Putamen (tissue), 1 donor: ENCODE measurements at regions not wholly inside any gene's neighbourhood (a gene's known extent, or its start where the extent isn't known, plus 50 kb on each side); places are given as distances from the start of the nearest gene placed in this dataset.
"Not testable (repeated sequence)": the region's sequence is repeated elsewhere in the genome, so short reads cannot be mapped to it uniquely, and the experiment has no call there.

ENCODE experiments used
- DNase-seq: peaks from one replicate; pipeline ENCODE4 v3.0.0-alpha.2; 2016; ENCODE audit warnings: low spot score

DNA sequence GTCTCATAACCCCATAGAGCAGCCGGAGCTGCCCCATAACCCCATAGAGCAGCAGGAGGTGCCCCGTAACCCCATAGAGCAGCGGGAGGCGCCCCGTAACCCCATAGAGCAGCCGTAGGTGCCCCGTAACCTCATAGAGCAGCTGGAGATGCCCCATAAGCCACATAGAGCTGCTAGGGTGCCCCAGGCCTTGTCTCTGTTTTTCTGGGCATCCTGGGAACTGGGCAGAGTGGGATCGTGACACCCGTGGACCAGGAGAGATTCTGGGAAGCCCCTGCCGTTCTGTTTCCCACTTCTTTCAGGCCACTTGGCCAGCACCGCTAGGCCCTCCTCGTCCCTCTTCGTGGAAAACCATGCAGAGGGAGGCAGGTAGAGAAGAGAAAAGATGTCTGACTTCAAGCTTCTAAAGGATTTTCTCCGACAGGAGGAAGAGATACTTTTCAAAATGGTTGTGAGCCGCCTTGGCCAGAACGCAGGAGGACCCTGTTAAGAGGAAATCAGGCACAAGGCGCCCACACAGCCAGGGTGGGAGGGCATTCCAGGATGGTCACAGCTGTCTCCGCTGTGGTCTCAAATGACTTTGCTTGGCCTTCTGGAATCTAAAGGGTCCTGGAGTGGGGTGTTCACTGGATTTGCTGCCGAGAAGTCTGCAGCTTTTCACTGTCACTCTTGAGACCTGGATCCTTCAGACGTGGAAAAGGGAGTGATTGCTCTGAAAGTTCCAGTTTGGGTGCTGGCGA is 171.8 kb downstream of the NPIPB11 start:
- not testable (repeated sequence) for DNase-seq

DNA sequence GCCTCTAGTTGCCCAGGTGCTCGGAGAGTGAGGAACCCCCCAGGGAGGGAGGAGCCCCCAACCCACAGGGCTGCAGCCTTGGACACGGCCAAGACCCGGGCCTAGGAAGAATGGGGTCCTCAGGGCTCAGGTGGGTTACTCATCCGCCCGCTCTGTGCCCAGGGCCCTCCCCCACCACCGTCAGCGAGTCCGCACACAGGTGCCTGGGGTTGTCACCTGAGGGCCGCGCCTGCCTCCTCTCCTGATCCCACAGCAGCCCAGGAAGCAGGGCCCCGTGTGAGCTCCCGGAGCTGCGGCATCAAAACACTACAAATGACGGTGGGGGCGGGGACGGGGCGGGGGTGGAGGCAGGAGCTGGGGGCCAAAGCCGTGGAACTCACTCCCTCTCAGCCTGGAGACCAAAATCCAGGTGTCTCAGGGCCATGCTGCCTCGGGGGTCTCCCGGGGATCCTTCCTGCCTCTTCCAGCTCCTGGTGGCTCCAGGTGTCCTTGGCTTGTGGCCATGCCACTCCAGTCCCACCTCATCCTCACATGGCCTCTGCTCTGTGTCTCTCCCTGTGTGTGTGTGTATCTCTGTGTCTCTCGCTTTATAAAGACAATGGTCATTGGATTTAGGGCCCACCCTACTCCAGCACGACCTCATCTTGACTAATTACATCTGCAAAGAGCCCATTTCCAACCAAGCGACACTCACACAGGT is 172.7 kb downstream of the NPIPB11 start:
- not testable (repeated sequence) for DNase-seq

DNA sequence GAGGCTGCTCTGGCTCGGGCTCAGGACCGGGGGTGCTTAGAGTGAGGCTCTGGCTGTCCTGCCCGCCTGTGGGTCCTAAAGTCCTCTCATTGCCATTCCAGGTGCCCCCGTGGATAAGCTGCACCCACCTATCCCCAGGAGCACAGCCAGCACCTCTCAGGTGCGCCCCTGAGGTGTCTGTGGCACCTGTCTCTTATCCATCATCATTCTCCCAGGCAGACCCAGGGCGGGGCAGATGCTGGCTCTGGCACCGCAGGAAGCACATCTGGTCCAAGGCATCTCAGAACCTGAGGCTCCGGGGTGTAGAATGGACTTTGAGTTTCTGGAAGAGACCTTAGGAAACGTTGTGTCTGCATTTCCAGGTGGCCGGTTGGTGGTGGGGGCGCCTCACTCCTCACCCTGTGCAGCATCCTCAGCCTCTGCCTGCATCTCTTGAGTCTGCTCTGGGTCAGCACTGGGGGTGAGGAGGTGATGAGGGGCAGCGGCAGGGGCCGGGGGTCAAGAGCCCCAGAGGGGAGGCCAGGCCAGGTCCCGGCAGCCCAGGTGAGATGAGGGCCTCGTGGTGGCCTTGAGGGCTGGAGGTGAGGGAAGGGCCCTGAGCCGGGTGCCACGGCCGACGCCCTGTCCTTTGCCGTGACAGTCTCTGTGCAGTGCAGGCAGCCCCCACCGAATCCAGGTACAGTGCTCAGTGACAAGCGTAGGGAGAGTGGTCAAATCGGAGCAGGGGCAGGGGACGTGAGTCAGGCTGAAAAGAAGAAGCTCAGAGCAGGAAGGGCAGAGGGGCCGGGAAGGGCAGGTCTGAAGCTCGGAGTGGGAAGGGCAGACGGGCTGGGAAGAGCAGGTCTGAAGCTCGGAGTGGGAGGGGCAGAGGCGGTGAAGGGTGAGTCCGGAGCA is 173.5 kb downstream of the NPIPB11 start:
- DNase-seq = no peak

DNA sequence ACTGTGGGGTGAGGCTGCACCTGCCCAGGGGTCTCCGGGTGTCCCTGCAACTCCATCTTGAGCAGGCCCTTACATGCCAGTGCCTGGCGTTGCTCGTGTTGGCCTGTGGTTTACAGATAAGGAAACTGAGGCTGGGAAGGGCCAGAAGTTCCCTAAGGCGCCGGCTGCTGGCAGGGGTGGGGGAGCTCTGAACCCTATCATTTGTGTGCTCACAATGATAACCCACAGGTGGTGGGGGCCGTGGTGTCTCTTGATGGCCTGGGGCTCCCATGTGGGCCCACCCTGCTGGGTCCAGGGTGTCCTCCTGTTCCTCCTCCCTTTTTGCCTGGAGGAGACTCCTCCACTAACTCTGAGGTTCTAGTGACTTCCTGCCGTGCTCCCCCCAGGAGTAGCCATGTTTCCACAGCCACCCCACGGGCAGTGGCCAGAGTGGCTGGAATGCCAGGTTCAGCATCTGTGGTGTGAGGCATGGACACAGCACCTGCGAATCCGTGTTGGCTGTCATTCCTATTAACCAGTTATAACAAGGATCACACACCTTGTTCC is 174.3 kb downstream of the NPIPB11 start:
- not testable (repeated sequence) for DNase-seq

DNA sequence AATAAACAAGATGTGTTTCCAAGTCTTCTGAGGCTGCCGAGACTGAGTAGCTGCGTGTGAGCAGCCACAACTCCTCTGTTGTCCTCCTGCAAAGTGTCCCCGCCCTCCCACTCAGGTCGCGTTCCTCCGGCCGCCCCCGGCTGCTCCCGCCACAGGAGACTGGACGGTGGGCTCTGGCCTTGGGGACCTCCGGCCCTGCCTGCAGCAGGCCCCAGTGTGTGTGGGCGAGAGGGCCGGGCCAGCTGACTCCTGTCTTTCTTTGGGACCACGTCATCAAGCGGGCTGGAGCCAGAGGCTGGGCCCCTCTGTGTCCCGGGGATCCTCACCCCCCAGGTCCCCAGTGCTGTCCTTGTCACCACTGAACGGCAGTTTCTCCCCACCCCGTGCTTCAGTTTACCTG is 175.3 kb downstream of the NPIPB11 start:
- no peak for DNase-seq

DNA sequence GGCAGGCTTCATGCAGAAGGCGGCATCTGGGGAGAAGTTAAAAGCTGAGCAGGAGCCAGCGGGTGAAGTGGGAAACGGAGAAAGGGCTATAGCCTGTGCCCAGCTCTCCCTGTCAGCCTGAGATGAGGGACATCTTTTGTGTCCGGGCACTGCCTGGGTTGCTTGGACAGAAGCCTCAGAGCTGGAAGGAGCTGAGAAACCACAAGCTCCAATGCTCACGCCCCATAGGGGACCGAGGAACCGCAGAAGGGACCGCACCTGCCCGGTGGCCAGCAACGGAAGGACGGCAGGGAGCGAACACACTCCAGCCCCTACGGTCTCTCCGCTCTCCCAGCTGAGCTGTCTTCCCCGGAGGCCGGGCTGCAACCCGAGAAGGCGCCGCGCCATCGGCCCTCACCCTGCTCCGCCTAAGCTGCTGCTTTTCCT is 175.8 kb downstream of the NPIPB11 start:
- no peak for DNase-seq

DNA sequence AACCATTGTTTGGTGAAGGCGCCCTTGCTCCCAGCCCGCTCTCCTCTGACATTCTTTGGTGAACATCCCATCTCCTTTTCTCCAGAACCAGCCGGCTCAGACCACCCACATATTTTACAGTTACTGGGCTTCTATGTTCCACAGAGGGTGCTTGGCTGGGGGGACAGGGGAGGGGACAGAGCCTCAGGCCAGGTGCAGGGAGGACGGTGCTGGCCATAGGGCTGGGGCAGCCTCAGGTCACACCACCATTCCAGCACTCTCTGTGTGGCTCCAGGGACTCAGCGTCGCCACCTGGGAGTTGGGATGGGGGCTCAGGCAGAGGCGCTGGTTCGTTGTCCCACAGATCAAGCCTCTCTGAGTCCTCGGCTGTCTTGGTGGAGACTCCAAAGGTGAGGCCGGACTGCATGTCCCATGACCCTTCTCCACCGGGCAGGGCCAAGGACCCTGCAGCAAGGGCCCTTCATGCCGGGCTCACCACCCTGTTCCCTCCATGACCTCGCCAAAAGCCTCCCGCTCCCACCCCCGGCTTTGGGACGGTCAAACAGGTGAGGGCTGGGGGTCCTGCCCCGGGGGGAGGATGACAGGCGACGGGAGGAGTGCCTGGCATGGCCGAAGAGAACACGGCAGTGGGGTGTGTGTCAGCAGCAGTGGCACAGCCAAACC is 176.4 kb downstream of the NPIPB11 start:
- DNase-seq = not testable (repeated sequence)

DNA sequence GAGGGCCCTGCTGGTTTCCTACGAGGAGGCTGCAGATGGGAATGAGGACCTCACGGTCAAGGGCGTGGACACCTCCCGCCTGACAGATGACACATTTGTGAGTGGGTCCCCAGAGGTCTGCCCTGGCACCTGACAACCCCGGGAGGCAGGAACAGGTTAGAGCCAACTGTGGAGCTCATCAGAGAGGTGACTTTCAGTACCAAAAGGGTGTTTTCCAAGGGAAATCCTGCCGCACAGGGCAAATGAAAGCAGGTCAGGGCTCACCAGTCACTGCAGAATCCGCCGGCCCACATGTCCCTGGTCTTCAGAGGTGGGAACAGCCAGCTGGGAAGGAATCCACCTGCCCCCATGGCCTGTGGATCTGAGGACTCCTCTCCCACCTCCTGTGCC is 176.9 kb downstream of the NPIPB11 start:
- DNase-seq = not testable (repeated sequence)

DNA sequence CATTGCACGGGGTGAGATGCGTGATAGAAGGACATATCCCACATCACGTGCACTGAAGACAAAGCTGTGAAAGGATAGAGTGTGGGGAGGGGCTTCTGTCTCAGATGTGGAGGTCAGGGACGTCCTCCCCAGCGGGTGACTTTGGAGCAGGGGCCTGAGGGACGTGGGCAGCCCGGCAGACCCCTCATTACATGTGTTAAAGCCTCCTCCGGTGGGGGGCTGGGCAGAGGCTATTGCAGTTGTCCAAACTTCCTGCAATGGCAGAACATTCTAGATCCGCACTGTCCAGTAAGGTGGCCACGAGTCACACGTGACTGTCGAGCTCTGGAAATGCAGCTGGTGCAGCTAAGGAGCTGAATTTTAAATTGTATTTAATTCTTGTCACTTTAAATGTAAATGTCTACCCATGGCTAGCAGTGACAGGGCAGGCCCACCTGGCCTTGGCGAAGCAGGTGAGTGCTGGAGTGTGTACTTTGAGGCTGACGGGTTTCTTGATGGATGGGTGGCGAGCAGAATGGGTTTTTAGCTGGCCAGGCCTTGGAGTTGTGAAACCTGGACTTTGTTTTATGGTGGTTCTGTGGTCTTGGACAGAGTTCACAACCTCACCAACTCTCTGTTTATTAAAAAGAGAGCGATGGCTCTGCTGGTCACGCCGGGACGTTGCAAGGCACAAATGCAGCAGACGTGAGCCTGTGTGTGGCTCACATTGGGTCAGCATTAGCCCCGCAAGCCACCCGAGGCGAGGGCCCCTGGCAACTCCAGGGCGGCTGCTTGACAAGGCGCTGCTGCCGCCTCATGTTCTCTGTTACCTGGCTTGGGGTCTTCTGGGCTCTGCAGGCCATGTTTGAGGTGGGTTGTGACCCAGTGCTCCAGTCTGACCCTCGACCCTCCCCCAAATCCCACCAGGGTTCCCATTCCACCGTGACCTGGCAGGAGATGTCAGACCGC is 177.6 kb downstream of the NPIPB11 start:
- not testable (repeated sequence) for DNase-seq

DNA sequence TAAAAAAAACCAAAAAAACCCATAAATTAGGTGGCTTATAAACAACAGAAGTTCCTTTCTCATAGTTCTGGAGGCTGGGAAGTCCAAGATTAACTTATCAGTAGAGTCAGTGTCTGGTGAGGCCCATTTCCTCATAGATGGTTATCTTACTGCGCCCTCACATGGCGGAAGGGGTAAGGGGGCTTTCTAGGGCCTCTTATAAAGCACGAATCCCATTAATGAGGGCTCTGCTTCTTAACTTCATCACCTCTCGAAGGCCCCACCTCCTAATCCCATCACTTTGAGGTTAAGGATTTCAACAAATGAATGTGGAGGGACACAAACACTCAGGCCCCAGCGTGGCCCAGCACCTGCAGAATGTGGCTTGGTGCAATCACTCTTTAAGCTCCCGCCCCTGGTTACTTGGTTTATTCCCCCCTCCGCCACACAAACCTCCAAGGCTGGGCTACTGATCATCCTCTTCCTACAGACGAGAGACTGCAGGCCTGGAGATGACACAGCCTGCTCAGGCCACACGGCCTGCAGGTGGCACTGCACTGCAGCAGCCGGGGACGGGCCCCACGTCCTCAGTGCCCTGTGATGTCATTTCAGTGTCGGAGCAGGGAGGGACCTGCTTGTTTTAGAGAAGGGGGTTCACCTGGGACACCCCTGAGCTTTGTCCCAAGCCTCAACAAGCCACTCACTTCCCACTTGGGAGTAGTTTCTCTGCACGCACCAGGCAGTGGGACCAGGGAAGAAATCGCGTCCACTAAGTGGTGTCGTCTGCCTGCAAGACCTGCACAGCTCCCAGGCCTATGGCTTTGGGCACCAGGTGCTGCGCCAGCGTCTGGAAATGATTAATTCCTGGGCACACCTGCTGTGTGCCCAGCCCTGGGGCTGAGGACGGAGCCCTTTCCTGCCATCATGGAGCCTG is 178.5 kb downstream of the NPIPB11 start:
- not testable (repeated sequence) for DNase-seq

DNA sequence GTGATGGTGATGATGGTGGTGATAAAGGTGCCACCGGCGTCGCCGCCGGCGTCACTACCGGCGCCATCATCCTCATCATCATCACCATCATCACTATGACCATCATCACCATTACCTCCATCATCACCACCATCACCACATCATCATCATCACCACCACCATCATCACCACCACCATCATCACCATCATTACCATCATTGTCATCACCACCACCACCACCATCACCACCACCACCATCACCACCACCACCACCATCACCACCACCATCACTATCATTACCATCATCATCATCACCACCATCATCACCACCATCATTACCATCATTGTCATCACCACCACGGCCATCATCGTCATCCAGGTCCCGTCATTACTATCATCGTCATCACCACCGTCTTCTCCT is 179.7 kb downstream of the NPIPB11 start:
- DNase-seq = no peak

DNA sequence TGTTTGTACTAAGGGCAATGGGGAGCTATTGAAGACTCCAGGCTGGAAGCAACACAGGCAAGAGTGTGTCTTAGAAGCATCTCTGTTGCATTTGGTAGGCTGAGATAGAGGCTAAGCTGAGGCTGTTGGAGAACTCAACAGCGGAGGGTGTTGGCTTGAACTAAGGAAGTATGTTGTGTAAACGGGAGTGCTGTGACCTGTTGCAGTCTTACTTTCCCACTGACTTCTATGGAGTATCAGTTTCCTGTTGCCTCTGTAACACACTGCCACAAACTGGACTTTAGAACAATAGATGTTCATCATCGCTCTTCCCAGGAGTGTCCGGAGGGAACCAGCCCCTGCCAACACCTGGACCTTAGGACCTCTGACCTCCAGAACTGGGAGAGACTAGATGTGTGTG is 181.8 kb downstream of the NPIPB11 start:
- not testable (repeated sequence) for DNase-seq

DNA sequence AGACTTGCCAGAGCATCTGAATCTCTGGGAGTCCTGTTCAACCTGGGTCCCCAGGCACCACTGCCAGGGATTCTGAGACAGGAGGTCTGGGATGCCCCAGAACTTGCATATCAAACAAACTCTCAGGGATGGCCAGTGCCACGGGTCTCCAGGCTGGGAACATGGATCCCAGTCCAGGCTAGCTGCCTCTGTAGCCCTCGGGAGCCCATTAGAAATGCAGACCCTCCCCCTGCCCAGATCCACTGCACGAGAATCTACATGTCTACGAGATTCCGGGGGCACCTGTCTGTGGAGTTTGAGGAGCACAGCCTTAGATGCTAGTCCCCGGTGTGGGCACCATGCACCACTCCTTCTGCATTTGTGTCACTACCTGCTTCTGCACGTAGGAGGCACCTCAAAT is 183.9 kb downstream of the NPIPB11 start:
- DNase-seq = not testable (repeated sequence)

DNA sequence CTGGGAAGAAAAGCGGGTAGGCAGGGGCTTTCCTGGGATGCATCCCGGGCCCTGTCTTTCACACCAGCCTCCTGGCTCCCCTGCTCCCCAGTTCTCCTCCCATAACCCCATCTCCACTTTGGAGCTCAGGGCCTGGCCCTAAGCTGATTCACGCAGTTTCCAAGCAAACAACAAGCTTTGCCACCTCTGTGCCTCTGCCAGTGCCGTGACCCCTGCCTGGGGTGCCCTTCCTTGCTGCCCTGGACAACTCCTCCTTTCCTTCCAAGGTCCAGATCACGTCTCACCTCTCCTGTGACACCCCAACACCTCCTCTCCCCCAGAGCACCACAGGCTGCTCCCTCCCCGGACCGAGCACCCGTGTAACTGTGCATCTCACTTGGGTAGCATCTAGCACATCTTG is 184.5 kb downstream of the NPIPB11 start:
- DNase-seq = not testable (repeated sequence)

DNA sequence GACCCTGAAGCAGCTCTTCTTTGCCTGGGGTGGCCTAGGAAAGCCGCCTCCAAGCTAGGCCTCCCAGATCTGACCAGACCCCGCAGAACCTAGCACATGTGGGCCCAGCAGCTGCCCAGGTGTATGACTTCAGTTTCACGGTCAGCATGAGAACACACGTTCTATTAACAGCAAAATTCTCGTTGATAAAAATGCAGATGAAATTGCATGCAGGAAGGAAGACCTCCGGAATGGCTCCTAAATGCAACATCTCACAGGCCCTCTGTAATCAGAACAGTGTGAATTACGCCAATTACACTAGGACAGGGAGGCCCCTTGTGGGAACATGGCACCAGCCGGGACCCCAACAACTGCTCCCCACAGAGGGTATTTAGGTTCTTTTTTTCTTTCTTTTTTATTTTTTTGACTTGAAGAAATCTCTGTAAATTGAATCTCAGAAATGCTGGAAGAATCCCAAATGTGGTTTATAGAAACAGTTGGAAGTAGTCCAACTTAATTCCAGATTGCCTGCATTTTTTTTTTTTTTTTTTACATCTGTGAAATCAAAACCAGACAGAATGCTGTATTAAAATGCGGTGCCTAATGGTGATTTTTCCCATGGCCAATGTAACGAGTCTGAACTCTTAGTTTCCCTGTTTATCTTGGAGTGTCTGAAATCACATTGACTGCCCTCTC is 185.1 kb downstream of the NPIPB11 start:
- not testable (repeated sequence) for DNase-seq

DNA sequence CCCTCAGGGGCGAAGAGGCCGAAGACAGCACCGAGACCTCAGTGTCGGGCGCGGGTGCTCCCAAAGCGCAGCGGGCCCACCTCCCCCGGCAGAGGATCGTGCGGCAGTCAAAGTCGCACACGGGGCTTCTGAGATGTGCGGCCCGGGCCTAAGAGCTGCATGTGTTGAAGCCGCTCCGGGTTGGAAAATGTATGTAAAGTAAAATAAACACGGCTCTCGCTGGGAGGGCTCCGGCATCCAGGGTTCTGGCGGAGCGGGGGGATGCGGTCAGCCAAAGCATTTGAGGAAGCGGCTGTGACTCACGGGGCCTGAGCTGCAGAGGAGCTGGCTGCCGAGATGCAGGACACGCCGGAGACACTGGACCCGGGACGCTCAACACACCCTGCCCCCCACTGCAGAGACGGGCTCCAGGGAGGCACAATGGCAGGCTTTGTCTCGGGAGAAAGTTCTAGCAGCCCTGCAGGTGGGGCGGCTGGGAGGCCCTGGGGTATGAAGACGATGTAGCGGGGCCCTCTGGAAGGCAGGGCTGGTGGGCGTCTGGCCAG is 185.8 kb downstream of the NPIPB11 start:
- DNase-seq = not testable (repeated sequence)

DNA sequence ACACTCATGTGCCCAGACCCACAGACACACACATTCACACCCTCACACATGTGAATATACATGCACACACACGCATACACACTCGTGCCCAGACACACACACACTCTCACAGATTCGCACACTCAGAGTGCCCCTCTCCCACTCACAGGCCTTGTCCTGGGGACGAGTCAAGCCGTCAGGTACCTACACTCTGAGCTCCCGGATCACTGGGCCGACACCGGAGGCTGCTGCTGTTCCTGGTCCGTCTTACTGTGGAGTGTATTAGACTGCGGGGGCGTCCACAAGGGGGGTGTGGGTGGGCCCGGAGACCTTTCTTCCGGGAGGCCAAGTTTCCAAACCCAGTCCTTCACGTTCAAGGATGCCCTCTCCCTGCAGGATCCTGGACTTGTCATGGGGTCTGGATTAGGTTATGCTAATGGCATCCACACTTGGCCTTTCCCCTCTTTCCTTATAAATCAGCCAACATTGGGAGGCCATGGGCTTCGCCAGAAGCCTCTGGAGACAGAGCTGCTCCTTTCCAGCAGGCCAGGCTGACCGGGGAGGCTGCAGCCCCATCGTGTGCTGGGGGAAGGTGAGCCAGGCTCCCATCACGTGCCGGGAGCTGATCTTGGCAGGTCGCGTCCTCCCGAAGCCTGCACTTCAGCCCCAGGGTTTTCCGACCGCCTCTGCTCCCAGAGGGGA is 186.4 kb downstream of the NPIPB11 start:
- DNase-seq = not testable (repeated sequence)

DNA sequence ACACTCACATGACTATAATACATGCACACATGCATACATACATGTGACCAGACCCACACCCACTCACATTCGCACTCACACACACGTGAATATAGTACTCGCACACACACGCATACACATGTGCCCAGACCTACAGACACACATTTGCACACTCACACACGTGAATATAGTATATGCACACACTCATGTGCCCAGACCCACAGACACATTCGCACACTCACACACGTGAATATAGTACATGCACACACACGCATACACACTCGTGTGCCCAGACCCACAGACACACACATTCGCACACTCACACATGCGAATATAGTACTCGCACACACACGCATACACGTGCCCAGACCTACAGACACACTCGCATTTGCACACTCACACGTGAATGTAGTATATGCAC is 186.9 kb downstream of the NPIPB11 start:
- DNase-seq = not testable (repeated sequence)
